SIG-M5 treated with dmso at 0.1 percent for 504 hours (cell line): ENCODE measurements at regions not wholly inside any gene's neighbourhood (a gene's known extent, or its start where the extent isn't known, plus 50 kb on each side); places are given as distances from the start of the nearest gene placed in this dataset.

Experiments
- DNase-seq: peaks from one replicate; lab custom pipeline; 2025; ENCODE audit not compliant: unreplicated experiment; lab: John Stamatoyannopoulos, UW

DNA sequence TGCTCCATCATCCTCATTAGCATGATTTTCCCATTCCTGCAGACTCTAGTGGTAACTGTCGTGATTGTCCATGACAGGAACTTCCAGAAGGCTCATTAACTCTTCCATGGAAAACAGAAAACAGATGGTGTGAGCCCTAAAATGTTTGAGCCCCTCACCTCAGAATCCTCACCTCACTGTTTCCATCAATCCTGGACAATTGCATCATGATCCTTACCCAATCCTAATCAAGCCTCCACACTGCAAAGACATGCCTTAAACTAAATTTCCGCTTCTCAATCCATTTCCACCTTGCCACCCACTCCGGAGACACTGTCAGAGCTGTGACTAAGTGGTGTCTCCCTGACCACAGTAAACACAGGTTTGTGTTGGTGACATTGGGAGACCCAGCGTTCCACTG is 311.0 kb upstream of the JARID2 start:
- DNase-seq, result no peak

DNA sequence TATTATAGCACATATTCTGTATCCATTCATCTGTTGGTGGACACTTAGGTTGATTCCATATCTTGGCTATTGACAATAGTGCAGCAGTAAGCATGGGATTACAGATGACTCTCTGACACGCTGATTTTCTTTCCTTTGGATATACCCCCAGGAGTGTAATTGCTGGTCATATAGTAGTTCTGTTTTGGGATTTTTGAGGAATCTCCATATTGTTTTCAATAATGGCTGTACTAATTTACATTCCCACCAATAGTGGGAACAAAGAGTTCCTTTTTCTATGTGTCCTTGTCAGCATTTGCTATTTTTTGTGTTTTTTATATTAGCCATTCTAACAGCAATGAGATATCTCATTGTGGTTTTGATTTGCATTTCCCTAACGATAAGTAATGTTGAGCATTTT is 309.0 kb upstream of the JARID2 start:
- DNase-seq, result no peak

DNA sequence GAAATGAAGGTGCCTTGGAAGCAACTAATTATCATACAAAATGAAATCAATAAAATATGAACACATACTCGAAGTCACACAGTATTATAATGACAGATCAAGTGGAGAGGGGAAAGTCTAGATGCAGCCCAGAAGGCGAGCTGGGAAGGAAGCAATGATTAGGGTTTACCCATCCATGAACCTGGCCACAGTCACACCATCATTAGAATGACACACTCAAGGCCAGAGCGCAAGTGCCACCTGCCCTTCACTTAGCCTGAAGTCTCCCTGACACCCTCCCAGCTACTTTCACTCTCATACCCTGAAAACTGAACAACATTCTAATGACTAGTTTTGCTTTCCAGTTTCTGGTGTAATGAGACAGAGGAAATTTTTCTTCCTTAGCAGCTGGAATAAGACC is 302.8 kb upstream of the JARID2 start:
- no peak for DNase-seq

DNA sequence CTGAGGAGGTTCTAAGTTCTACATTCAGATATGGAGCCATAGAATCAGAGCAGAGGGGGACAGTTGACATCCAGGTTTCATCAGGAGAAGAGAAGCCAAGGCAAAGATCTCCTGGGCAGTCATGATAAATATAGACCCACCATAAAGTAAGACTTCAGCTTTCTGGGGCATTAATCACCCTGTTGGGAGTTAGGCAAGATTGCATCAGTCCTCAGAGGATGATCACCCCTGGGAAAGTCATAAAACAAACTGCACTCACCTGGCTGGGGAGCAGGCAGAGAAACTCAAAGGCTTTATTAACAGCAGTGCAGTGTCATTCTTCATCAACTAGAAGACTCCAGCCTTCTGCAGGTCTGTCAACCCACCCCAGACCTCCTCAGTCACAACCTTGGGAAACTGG is 301.3 kb upstream of the JARID2 start:
- no peak for DNase-seq

DNA sequence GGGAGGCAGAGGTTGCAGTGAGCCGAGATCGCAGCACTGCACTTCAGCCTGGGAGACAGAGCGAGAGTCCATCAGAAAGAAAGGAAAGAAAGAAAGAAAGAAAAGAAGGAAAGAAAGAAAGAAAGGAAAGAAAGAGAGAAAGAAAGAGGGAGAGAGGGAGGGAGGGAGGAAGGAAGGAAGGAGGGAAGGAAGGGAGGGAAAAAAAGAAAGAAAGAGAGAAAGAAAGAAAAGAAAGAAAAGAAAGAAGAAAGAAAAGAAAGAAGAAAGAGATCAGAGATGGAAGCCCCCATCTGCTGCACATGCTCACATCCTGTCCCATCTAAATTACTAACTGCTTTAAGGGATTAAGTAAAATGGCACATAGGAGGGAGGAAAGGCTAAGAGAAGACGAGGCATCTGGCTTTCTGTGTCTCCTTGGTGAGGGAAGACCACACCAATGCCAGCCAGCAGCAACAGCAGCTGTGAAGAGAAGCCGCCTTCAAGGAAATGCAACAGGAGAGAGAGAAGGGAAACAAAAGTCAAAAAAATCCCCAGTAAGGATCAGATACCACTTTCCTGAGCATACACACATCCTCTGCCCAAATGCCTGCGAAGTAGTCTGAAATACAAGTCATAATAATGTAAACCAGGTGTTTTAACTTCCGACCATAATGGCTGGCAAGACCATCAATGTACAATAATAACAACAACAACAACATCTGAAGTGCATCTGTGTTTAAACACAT is 300.2 kb upstream of the JARID2 start:
- DNase-seq, result no peak

DNA sequence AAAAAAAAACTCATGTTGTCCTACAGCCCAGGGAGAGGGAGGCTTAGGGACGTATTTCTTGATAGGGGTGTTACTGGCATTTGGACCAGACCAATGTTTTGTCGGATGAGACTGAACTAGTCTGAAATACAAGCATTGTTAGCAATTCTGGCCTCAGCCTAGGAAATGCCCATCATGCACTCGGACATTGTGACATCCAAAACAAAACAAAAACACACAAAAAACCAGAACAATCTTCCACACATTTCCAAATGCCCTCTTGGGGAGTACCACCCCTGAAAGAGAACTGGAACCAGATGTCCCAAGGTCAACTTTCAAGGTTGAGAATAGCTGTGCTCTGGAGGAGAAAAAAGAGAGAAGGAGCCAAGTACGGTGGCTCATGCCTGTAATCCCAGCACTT is 299.1 kb upstream of the JARID2 start:
- DNase-seq, result no peak

DNA sequence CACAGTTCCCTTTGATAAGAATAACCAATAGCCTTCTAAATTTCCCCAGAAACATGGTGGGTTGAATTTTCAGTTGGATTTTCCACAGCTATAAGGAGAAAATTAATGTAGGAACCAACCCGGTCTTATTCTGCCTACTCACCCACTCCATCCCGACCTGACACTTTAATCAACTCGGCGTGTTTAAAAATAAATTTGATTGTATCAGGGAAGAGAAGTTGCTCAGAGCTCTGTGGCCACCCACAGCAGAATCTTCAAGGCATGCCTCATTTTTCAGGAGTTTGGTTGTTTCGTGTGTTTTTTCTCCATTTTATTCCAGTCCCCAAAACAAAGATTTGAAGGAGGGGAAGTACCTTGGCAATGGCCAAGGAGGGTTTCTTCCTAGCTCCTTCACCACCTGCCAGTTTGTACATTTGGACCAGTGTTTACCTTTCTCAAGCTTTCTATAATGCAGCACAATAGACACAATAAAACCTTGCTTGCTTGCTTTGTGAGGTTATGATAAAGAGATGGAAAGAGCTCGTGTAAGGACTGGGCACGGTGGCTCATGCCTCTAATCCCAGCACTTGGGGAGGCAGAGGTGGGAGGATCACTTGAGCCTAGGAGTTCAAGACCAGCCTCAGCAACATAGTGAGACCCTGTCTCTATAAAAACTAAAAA is 297.2 kb upstream of the JARID2 start:
- DNase-seq, result no peak

DNA sequence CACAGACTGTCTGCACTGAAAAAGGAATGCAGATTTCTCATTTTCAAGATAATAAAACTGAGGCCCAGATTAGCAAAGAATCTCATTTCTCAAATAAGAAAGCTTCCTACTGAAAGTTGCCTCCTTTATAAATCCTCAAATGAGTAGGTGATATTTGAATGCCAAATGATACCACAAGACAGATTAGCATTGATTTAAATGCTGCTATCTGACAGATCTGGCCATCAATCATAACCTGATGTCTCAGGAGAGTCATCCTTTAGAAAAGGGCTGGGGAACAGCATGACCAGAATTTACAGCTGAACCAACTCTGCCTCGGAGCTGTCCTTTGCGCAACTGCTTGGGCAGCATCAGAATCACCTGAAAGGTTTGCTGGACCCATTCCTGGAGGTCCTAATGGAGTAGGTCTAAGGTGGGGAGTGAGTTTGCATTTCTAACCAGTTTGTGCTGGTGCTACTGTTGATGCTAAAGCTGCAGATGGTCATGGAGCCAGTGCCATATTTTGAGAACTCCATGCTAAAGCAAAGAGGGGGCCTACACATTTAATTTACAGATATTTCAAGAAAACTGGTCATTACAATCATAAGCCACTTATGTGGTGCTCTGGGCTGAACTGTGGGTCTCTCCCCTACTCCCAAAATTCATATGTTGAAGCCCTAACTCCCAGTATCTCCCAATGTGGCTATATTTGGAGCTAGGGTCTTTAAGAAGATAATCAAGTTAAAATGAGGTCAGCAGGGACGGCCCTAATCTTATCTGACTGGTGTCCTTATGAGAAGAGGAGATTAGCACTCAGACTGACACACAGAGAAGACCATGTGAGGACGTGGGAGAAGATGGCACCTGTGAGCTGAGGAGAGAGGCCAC is 295.5 kb upstream of the JARID2 start:
- no peak for DNase-seq

DNA sequence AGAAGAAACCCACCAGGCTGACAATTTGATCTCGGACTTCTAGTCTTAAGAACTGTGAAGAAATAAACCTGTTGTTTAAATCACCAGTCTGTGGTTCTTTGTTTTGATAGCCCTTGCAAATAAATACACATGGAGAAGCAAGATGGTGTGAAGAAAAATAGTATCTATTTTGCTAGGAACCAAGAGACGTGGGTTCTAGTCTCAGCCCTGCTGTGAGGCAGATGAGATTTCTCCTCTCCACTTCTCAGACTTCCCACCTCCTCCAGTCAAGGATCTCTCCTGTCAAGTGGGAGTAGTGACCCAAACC is 294.9 kb upstream of the JARID2 start:
- DNase-seq, result no peak

DNA sequence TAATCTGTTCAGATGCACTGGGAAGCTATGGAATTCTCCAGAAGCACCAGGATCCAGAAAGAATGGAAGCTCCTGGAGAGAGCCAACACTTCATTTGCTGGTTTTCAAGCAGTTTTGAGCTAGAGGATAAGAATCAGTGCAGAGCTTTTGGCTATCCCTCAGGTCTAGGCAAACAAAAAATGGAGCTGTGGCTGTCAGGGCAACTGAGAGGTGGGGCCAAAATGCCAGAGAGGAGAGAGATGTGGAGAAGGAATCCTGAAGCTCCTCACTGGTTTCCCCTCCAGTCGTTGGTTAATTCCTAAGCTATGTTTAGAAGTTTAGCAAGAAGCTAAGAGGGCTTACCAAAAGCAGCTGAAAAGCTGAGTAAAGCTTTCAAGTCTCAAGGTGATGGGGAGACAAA is 294.2 kb upstream of the JARID2 start:
- DNase-seq, result no peak

DNA sequence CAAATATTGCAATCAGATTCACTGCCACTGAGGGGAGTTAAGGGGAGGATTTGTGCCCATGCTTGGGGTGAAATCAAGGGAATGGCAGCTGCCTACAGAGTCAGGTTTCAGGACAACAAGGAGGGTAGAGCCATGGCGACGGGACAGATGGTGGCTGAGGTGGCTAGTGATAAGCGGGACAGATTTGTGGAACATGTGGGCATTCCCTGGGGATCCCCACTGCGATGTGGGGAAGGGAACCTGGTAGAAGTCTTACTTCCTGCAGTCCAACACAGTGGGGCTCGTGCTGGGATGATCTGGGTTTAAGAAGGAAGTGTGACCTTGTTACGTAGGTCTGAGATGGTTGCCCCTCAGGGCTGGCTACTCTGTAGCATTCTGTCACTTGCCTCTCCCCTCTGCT is 292.0 kb upstream of the JARID2 start:
- DNase-seq, result no peak

DNA sequence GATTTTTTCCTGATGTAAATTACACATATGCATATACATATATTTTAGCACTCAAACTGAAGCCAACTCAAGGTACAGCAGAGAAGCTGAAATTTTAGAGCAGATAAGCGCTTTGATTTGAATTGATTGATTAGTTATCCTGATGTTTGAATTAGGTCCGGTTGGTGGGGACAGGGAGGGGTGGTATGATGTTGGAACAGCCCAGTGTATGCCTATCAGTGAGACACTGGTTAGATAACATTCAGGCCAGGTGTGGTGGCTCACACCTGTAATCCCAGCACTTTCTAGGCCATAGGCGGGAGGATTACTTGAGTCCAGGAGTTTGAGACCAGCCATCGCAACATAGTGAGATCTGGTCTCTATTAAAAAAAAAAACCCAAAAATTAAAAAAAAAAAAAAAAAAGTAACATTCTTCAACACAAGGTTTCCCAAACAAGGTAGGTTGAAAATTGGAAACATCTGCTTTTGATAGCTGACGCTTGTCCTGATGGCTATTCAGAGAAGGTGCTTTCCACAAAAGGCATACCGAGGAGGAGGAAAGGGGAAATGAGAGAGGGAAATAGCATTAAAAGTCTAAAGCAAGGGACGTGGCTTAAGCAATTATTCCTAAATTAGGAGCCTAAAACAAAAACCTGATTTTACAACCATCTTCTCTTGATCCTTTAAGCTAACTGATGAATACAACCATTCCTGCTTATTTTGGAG is 288.4 kb upstream of the JARID2 start:
- peak; percentile 67 for DNase-seq

DNA sequence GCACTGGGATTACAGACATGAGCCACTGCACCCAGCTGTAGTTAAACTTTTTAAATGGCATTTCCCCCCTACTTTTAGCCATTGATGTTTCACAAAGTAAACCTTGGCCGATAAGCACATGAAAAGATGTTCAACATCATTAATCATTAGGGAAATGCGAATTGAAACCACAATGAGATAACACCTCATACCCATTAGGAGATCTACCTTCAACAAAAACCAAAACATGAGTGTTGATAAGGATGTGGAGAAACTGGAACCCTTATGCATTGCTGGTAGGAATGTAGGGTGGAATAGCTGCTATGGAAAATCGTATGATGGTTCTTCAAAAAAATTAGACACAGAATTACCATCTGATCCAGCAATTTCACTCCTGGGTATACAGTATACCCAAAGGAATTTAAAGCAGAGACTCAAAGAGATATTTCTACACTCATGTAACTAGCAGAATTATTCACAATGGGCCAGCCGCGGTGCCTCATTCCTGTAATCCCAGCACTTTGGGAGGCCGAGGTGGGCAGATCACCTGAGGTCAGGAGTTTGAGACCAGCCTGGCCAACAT is 286.5 kb upstream of the JARID2 start:
- DNase-seq, result no peak

DNA sequence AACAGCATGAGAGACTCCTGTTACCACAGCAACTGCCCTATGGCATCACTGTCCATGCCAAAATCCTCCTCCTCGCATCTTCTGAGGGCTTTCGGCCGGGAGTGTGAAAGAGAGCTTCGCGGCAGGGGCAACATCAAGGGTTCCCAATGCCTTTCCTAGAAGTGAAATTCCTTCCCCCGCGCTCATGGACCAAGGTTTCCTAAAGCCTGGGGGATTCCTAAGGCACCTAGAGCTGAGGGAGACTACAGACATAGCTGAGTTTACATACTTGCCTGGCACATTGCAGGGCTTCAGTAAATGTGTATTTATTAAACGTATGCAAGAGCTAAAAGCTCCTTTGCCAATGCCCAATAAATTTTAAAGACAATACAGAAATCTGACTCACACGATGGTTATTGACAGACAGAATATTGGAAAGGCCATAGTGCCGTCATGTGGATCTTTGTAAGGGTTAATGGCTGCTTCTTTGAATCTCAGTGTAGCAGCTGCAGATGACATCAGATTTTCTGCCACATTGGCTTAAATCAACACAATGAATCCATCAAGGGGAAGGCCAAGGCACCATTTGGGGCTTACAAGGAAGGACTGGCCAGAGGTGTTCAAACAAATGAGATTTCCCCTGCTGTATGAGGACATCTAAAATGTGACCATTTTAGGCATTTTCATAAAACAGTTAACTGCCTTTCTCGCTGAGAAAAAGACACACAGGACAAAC is 281.2 kb upstream of the JARID2 start:
- DNase-seq, result no peak

DNA sequence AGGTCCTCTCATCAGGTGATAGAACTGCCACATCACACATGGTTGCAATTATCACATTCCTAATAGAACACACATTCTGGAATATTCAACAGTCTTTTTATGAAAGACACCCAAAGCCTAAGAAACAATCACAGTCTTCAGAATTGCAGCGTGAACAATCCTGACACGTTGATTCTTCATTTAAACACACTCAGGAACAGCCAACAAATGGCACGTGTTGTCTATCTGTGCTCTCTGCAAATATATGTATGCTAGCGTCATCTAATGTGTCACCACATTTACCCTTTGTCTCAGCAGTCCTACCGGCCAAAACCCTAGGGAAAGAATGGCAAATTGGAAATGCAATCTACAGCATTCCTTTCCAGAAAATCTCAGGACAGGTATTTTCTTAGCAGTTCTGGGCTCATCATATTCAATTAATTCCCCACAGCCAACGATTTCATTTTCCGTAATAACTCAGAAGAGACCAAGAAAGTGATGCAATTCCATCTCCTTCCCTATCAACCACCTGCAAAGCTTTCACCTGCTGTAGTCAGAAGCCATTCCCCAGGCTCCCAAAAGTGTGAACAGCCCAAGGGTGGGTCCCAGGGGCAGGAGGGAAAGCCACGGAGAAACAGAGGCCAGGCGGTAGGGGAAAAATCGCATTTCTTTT is 280.3 kb upstream of the JARID2 start:
- DNase-seq, result no peak

DNA sequence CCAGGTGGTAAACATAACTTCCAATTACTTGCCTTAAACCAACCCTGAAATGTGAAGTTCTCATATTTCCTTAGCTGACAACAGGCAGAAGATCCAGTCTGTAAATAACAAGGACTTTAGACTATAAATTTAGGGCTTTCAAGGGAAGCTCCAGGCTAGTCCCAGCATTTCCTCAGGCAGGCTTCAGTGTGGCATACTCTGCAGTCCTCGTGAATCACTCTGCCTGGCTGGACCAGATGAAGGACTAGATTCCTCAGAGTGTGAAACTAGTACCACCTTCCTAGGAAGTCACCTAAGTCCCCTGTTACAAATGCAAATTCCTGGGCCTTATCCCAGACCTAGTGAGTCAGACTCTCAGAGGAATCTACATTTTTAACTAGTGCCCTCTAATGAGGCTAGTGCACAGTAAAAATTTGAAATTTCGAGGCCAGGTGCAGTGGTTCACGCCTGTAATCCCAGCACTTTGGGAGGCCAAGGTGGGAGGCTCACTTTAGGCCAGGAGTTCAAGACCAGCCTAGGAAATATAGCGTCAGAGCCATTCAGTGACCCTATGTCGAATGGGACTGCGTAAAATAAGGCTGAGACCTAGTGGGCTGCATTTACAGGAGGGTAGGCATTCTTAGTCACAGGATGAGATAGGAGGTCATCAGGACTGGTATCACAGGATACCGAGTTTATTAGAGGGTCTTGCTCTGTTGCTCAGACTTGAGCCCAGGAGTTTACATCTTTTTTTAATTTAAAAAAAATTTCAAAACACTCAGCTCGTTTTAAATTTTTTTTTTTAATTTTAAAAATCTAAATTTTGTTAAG is 279.6 kb upstream of the JARID2 start:
- DNase-seq, result no peak

DNA sequence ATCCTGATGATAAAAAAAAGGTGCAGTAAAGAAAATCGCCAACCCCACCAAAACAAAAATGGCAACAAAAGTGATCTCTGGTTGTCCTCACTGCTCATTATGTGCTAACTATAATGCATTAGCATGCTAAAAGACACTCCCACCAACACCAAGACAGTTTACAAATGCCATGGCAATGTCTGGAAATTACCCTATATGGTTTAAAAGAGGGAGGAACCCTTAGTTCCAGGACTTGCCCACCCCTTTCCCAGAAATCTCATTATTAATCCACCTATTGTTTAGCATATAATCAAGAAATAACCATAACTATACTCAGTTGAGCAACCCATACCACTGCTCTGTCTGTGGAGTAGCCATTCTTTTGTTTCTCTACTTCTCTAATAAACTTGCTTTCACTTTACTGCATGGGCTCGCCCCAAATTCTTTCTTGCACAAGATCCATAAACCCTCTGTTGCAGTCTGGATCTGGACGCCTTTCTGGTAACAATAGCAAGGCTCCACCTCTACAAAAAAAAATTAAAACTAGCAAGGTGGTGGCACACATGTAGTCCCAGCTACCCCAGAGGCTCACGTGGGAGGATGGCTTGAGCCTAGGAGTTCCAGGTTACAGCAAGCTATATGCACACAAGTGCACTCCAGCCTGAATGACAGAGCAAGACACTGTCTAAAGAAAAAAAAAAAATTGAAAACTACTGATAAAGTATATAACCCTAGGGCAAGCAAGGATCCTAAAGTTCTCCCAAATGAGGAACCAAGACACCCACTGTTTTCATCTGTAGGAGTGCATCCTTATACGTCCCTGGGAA is 278.8 kb upstream of the JARID2 start:
- DNase-seq, result peak; percentile 75

DNA sequence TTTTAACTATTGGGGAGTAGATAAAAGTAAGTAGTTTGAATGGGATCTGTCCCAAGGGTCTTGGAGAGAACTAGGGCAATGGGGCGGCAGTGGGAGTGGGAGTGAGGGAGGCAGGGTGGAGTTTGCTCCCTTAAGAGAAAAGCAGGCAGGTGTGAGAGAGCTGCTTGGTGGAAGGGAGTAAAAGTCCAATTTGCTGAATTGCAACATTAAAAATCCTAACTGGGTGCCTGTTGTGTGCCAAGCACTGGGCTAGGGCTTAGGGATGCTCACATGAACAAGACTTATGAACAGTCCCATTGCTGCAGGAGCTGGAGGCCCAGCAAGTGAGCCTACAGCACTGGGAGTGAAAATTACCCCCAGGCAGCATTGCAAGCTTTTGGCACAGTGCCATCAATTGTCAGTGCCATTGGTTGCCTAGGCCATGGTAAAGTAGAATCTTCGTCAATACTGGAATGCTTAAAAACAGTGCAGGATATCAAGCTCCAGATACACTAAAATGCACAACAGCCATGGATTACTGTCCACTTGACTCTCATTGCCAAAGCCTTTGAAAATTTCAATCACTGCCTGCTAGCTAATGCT is 277.7 kb upstream of the JARID2 start:
- DNase-seq, result no peak
